ENCODE measurements at regions not wholly inside any gene's neighbourhood (a gene's known extent, or its start where the extent isn't known, plus 50 kb on each side); places are given as distances from the start of the nearest gene placed in this dataset.

DNA sequence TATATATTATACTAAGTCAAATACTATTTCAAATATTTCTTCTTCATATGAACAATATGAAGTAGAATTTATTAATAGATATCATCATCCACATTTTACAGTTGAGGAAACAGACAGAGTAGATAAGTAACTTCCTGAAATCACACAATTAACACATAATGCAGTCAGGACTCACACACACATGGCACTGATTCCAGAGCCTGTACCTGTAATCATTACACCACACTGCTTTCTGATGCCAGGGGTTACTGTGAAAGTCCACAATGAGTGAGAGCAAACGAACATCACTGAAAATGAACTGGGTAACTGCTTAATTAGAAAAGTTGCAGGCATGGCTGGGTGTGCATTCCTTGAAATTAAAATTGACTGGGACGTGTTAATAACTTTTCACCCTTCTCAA is 169.3 kb upstream of the IFNG-AS1 start:
- H3K4me3 ChIP-seq: peak overlapping the region; percentile 45
- ATAC-seq (peak in 3 of 4 donors; percentile 44 to 63 (median 45)), DNase-seq (no peak)
- H3K9me3 ChIP-seq: peaks cover 17% of the 10 kb centered on the region
- H3K36me3 ChIP-seq (ENCODE audit: insufficient read depth in 1 of 2, low read depth in 1 of 2): no peaks in the 10 kb centered on the region
- no peaks in the 10 kb centered on the region for H3K27me3 ChIP-seq (ENCODE audit: insufficient read depth in 3 of 3, low read length in 2 of 3)
- intact Hi-C loops (cut with DNase I): loop anchor here in 1 of 2 donors (10.0 kb wide), 1 partner anchor 115 kb away; no protein-coding TSS in a partner anchor
- WGBS, 3 donors: 20 to 28% (median 26%) methylated on average over 2 of the region's 2 CpGs
- TF ChIP-seq, protein P1, sequence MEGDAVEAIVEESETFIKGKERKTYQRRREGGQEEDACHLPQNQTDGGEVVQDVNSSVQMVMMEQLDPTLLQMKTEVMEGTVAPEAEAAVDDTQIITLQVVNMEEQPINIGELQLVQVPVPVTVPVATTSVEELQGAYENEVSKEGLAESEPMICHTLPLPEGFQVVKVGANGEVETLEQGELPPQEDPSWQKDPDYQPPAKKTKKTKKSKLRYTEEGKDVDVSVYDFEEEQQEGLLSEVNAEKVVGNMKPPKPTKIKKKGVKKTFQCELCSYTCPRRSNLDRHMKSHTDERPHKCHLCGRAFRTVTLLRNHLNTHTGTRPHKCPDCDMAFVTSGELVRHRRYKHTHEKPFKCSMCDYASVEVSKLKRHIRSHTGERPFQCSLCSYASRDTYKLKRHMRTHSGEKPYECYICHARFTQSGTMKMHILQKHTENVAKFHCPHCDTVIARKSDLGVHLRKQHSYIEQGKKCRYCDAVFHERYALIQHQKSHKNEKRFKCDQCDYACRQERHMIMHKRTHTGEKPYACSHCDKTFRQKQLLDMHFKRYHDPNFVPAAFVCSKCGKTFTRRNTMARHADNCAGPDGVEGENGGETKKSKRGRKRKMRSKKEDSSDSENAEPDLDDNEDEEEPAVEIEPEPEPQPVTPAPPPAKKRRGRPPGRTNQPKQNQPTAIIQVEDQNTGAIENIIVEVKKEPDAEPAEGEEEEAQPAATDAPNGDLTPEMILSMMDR (IDR thresholded peaks at IDR 0.05): no peak
- H3K4me1 ChIP-seq: peaks cover 34% of the 10 kb centered on the region
- peak overlapping the region; percentile 81 for H3K27ac ChIP-seq

- TF ChIP-seq, protein P1 (IDR thresholded peaks at IDR 0.05): no peak
- 44 to 64% (median 59%) methylated on average over 7 of the region's 7 CpGs for WGBS, 3 donors
- DNase-seq (no peak), ATAC-seq (peak in 3 of 4 donors; percentile 50 to 51 (median 51))
- Histone ChIP-seq H3K27me3 (ENCODE audit: insufficient read depth in 3 of 3, low read length in 2 of 3) (no peaks in the 10 kb centered on the region), H3K4me3 (peak overlapping the region; percentile 45), H3K4me1 (peaks cover 34% of the 10 kb centered on the region), H3K27ac (peak overlapping the region; percentile 81), H3K36me3 (ENCODE audit: insufficient read depth in 1 of 2, low read depth in 1 of 2) (no peaks in the 10 kb centered on the region), H3K9me3 (peaks cover 15% of the 10 kb centered on the region)
- intact Hi-C loops (cut with DNase I): loop anchor here in 1 of 2 donors (10.0 kb wide), 1 partner anchor 114 kb away; no protein-coding TSS in a partner anchor
These were observed 168.6 kb upstream of the IFNG-AS1 start for GRCh38 chr12:67820694-67821093.

DNA sequence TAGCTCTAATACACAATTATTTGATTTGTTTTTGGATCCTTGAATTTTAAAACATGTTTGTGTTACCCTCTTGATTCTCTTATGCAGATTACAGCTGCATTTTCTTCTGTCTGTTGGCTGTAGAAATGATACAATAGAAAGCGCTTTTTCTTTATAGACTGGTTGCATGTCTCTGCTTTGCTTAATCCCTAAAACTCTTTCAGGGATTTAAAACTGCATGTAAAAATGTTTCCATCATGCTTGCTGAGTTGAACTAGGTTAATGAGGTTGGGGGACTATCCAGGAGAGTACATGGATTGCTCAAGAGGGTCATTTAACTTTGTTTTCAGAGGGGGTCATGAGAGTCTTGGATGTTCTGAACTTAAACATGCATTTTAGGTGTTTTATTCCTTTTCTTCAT is 166.4 kb upstream of the IFNG-AS1 start:
- intact Hi-C loops (cut with DNase I): loop anchor here in 1 of 2 donors (10.0 kb wide), 1 partner anchor 112 kb away; no protein-coding TSS in a partner anchor
- H3K4me1 ChIP-seq: peaks cover 50% of the 10 kb centered on the region
- H3K27ac ChIP-seq: peak overlapping the region; percentile 81
- peak overlapping the region; percentile 14 for H3K4me3 ChIP-seq
- no peaks in the 10 kb centered on the region for H3K27me3 ChIP-seq (ENCODE audit: insufficient read depth in 3 of 3, low read length in 2 of 3)
- WGBS, 3 donors: 75 to 95% (median 81%) methylated on average over 1 of the region's 1 CpG
- TF ChIP-seq, protein P1 (IDR thresholded peaks at IDR 0.05): no peak
- H3K9me3 ChIP-seq: no peaks in the 10 kb centered on the region
- no peaks in the 10 kb centered on the region for H3K36me3 ChIP-seq (ENCODE audit: insufficient read depth in 1 of 2, low read depth in 1 of 2)
- DNase-seq (no peak), ATAC-seq (no peak)

DNA sequence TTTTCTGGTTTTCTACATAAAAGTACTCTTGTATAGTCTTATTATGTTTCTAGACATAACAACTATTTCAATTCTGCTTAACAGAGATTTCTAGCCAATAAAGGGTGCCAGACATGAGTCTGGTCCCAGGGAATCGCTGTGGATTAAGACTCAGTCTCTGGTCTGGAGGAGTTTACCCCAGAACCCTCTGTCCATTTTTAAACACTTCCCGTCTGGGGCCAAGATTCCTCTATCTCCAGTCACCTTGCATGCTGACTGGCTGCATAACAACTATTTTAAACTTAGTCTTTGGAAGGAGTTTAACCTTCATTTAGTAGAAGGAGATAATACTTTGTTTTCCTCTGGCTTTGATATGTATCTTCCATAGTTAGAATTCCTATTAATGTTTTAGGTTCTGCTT is 163.1 kb upstream of the IFNG-AS1 start:
- H3K9me3 ChIP-seq: no peaks in the 10 kb centered on the region
- H3K4me3 ChIP-seq: no peak overlapping the region
- intact Hi-C loops (cut with DNase I): loop anchor here (5.0 to 10.0 kb wide), 4 partner anchors 61 to 174 kb away; no protein-coding TSS in a partner anchor
- TF ChIP-seq, protein P1 (IDR thresholded peaks at IDR 0.05): no peak
- 15 to 44% (median 28%) methylated on average over 2 of the region's 2 CpGs for WGBS, 3 donors
- H3K27me3 ChIP-seq (ENCODE audit: insufficient read depth in 3 of 3, low read length in 2 of 3): no peaks in the 10 kb centered on the region
- ATAC-seq: peak in 1 of 4 donors; percentile 16
- H3K27ac ChIP-seq: peak overlapping the region; percentile 95
- H3K36me3 ChIP-seq (ENCODE audit: insufficient read depth in 1 of 2, low read depth in 1 of 2): no peaks in the 10 kb centered on the region
- peaks cover 37% of the 10 kb centered on the region for H3K4me1 ChIP-seq
- no peak for DNase-seq

Data from psoas muscle (tissue), 7 donors.